ENCODE measurements at regions not wholly inside any gene's neighbourhood (a gene's known extent, or its start where the extent isn't known, plus 50 kb on each side); places are given as distances from the start of the nearest gene placed in this dataset.

GRCh38 chr17:55601874-55602364 is 90.7 kb upstream of the SMIM36 start:
- TF ChIP-seq CTCF (IDR thresholded peaks at IDR 0.05; ENCODE audit: low read depth, low read length, missing input control) (peak; percentile 93), RXRA (IDR thresholded peaks at IDR 0.05) (no peak), REST (IDR thresholded peaks at IDR 0.05) (no peak), JUND (IDR thresholded peaks at IDR 0.05) (no peak), TAF1 (conservative IDR thresholded peaks at IDR 0.05) (no peak), MAX (IDR thresholded peaks at IDR 0.05) (no peak), SP1 (IDR thresholded peaks at IDR 0.05) (no peak), EGR1 (IDR thresholded peaks at IDR 0.05; ENCODE audit: low read depth in 2 of 2) (no peak), HNF4G (IDR thresholded peaks at IDR 0.05) (no peak), ZBTB33 (IDR thresholded peaks at IDR 0.05) (no peak), GABPA (IDR thresholded peaks at IDR 0.05 in 1 of 2, conservative IDR thresholded peaks at IDR 0.05 in 1 of 2) (no peak), FOXA1 (IDR thresholded peaks at IDR 0.05) (no peak), RAD21 (IDR thresholded peaks at IDR 0.05) (peak; percentile 98 to 99)
- TF ChIP-seq, protein P1, sequence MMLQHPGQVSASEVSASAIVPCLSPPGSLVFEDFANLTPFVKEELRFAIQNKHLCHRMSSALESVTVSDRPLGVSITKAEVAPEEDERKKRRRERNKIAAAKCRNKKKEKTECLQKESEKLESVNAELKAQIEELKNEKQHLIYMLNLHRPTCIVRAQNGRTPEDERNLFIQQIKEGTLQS (IDR thresholded peaks at IDR 0.05): no peak

All from liver (tissue), 3 donors.